HCT116 (cell line): ENCODE measurements at regions not wholly inside any gene's neighbourhood (a gene's known extent, or its start where the extent isn't known, plus 50 kb on each side); places are given as distances from the start of the nearest gene placed in this dataset.

Experiments used
- ATAC-seq: fragments of 200-7000 bp; cut with Tn5 transposase; 2 replicates; pipeline ENCODE4 v1.9.1; 2020; ENCODE audit warnings: mild to moderate bottlenecking, moderate library complexity
- BruUV-seq: library from RNA; stranded (reverse); fragments of 400-500 nt; replicated peaks from 2 replicates; lab custom pipeline; 2021; lab: Mats Ljungman, UMichigan
- CTCF ChIA-PET: fragments of 300-600 bp; sonication (Branson Sonifier 250); formaldehyde crosslinking; loops from one replicate; lab custom pipeline; 2021; ENCODE audit warnings: antibody characterized with exemption; lab: Charles Lee
- POLR2A ChIA-PET: fragments of 300-600, 350-600 bp; sonication (Branson Sonifier 250); formaldehyde crosslinking; loops from one replicate; lab custom pipeline; 2021; ENCODE audit warnings: antibody characterized with exemption; lab: Charles Lee
- RAD21 ChIA-PET, 2 experiments: fragments of 300-600 bp; sonication (Branson Sonifier 250); formaldehyde crosslinking; loops; one replicate each; lab custom pipeline; 2023; ENCODE audit warnings: low total read pairs in 2 of 2; ENCODE audit not compliant: uncharacterized antibody in 2 of 2, unreplicated experiment in 2 of 2, low non-redundant PET in 1 of 2; lab: Charles Lee
- DNase-seq: peaks from one replicate; pipeline ENCODE4 v3.0.0-alpha.2; 2010; ENCODE audit warnings: low read depth, low spot score
- H2AFZ ChIP-seq: fragments of 200-600 bp; shearing (Covaris generic), sonication (generic); 2 replicates; pipeline ENCODE4 v1.6.1; 2017; ENCODE audit warnings: low read depth, mixed run types, mixed read lengths, antibody characterized with exemption, low read length; ENCODE audit not compliant: poor library complexity, severe bottlenecking
- H3K27ac ChIP-seq: 2 replicates; pipeline ENCODE4 v1.5.1; 2012; ENCODE audit warnings: low read depth, low read length
- H3K27me3 ChIP-seq: fragments of 200-600 bp; sonication (generic); 2 replicates; pipeline ENCODE4 v1.6.1; 2016; ENCODE audit warnings: mixed run types, low read length, mixed read lengths; ENCODE audit not compliant: insufficient read depth
- H3K36me3 ChIP-seq, 2 experiments: fragments of 200-500 bp in 1 of 2; fragments of 200-600 bp in 1 of 2; sonication (Bioruptor generic) in 1 of 2; sonication (generic) in 1 of 2; 2 replicates each; pipeline versions ENCODE4 v1.5.1 to v1.6.1; 2014 to 2016; ENCODE audit warnings: low read length in 2 of 2, inconsistent platforms in 1 of 2, mixed read lengths in 1 of 2, mixed run types in 1 of 2; ENCODE audit not compliant: insufficient read depth in 2 of 2, control insufficient read depth in 1 of 2
- H3K4me1 ChIP-seq, 2 experiments: fragments of 200-600 bp in 1 of 2; sonication (generic) in 1 of 2; 2 replicates each; pipeline versions ENCODE4 v1.5.1 to v1.6.1; 2012 to 2017; ENCODE audit warnings: low read length in 2 of 2, inconsistent platforms in 1 of 2, mild to moderate bottlenecking in 1 of 2, mixed read lengths in 1 of 2, mixed run types in 1 of 2, moderate library complexity in 1 of 2; ENCODE audit not compliant: insufficient read depth in 2 of 2, control insufficient read depth in 1 of 2
- H3K4me2 ChIP-seq: fragments of 200-600 bp; sonication (generic); 2 replicates; pipeline ENCODE4 v1.6.1; 2017; ENCODE audit warnings: mixed run types, low read length, mixed read lengths
- H3K4me3 ChIP-seq, 2 experiments: fragments of 200-600 bp in 1 of 2; sonication (generic) in 1 of 2; replicated peaks in 1 of 2; 2 replicates each; pipeline ENCODE4 v1.5.1; 2011 to 2016; ENCODE audit warnings: low read length in 2 of 2, control low read depth in 1 of 2, low read depth in 1 of 2, mild to moderate bottlenecking in 1 of 2, mixed read lengths in 1 of 2, mixed run types in 1 of 2
- H3K79me2 ChIP-seq: fragments of 200-600 bp; sonication (generic); 2 replicates; pipeline ENCODE4 v1.6.1; 2017; ENCODE audit warnings: mild to moderate bottlenecking, mixed run types, low read length, moderate library complexity, mixed read lengths; ENCODE audit not compliant: insufficient read depth
- H3K9ac ChIP-seq: fragments of 200-600 bp; sonication (generic); 2 replicates; pipeline ENCODE4 v1.6.1; 2016; ENCODE audit warnings: low read length, mixed read lengths
- H3K9me2 ChIP-seq: fragments of 200-600 bp; sonication (generic), shearing (Covaris generic); 2 replicates; pipeline ENCODE4 v1.6.1; 2017; ENCODE audit warnings: mixed run types, mild to moderate bottlenecking, moderate library complexity; ENCODE audit not compliant: insufficient read depth
- H3K9me3 ChIP-seq, 2 experiments: fragments of 200-500 bp in 1 of 2; fragments of 200-600 bp in 1 of 2; sonication (Bioruptor generic) in 1 of 2; sonication (generic) in 1 of 2; 2 replicates each; pipeline ENCODE4 v1.6.1; 2014 to 2017; ENCODE audit warnings: low read length in 2 of 2, mixed read lengths in 2 of 2, inconsistent platforms in 1 of 2, low read depth in 1 of 2, mild to moderate bottlenecking in 1 of 2, mixed run types in 1 of 2, moderate library complexity in 1 of 2; ENCODE audit not compliant: control insufficient read depth in 1 of 2, insufficient read depth in 1 of 2
- H4K20me1 ChIP-seq: fragments of 200-600 bp; sonication (generic), shearing (Covaris generic); 2 replicates; pipeline ENCODE4 v1.6.1; 2017; ENCODE audit warnings: mixed run types, mild to moderate bottlenecking, moderate library complexity; ENCODE audit not compliant: insufficient read depth
- ATF3 ChIP-seq: IDR thresholded peaks from 2 replicates; pipeline ENCODE4 v1.6.1; 2012
- CBX3 ChIP-seq: IDR thresholded peaks from 2 replicates; pipeline ENCODE4 v1.6.1; 2012; ENCODE audit warnings: low read depth
- CEBPB ChIP-seq: IDR thresholded peaks from 2 replicates; pipeline ENCODE4 v1.6.1; 2012; ENCODE audit warnings: low read depth
- CTCF ChIP-seq, 3 experiments: fragments of 200-600 bp in 1 of 3; sonication (generic) in 1 of 3; IDR thresholded peaks in 2 of 3; conservative IDR thresholded peaks in 1 of 3; 2 replicates each; pipeline ENCODE4 v1.5.1; 2012 to 2017; ENCODE audit warnings: low read depth in 2 of 3, low read length in 2 of 3, antibody characterized with exemption in 1 of 3, borderline replicate concordance in 1 of 3, control low read depth in 1 of 3, mild to moderate bottlenecking in 1 of 3, mixed read lengths in 1 of 3, mixed run types in 1 of 3, moderate library complexity in 1 of 3; ENCODE audit not compliant: insufficient read depth in 1 of 3
- EGR1 ChIP-seq: IDR thresholded peaks from 2 replicates; pipeline ENCODE4 v1.6.1; 2012; ENCODE audit warnings: low read depth
- ELF1 ChIP-seq: IDR thresholded peaks from 2 replicates; pipeline ENCODE4 v1.6.1; 2012; ENCODE audit warnings: low read depth, borderline replicate concordance
- EZH2phosphoT487 ChIP-seq: fragments of 200-600 bp; IDR thresholded peaks from 2 replicates; pipeline ENCODE4 v1.6.1; 2018; ENCODE audit warnings: antibody characterized with exemption, borderline replicate concordance
- FOSL1 ChIP-seq: IDR thresholded peaks from 2 replicates; pipeline ENCODE4 v1.6.1; 2012; ENCODE audit warnings: low read depth
- JUND ChIP-seq: IDR thresholded peaks from 2 replicates; pipeline ENCODE4 v1.6.1; 2012
- POLR2AphosphoS5 ChIP-seq: IDR thresholded peaks from 2 replicates; pipeline ENCODE4 v1.6.1; 2011; ENCODE audit warnings: mild to moderate bottlenecking, low read depth, low read length, moderate library complexity
- RAD21 ChIP-seq: IDR thresholded peaks from 2 replicates; pipeline ENCODE4 v1.6.1; 2012; ENCODE audit warnings: low read depth, mild to moderate bottlenecking
- SP1 ChIP-seq: IDR thresholded peaks from 2 replicates; pipeline ENCODE4 v1.6.1; 2012; ENCODE audit warnings: low read depth
- YY1 ChIP-seq: IDR thresholded peaks from 2 replicates; pipeline ENCODE4 v1.6.1; 2011; ENCODE audit warnings: low read length, low read depth, moderate library complexity, mild to moderate bottlenecking; ENCODE audit not compliant: insufficient replicate concordance; ENCODE audit errors: extremely low read depth
- ZBTB33 ChIP-seq: IDR thresholded peaks from 2 replicates; pipeline ENCODE4 v1.6.1; 2011; ENCODE audit warnings: mild to moderate bottlenecking, low read length, moderate library complexity; ENCODE audit not compliant: insufficient replicate concordance; ENCODE audit errors: extremely low read depth
- ZFX ChIP-seq: fragments of 450-650 bp; IDR thresholded peaks from 2 replicates; pipeline ENCODE4 v1.6.1; 2017
- ZNF274 ChIP-seq: fragments of 200-500 bp; sonication (Bioruptor generic); IDR thresholded peaks from 2 replicates; pipeline ENCODE4 v1.6.1; 2014; ENCODE audit warnings: mild to moderate bottlenecking, low read depth, low read length, inconsistent platforms
- intact Hi-C: fragments of 100-400 bp; cut with micrococcal nuclease; formaldehyde crosslinking; loops from 2 replicates; pipeline ENCODE4 v1.10.0; 2022
- TF ChIP-seq, protein P1 (sequence below): IDR thresholded peaks from 2 replicates; pipeline ENCODE4 v1.6.1; 2012
- TF ChIP-seq, protein P2 (sequence below): IDR thresholded peaks from 2 replicates; pipeline ENCODE4 v1.6.1; 2012; ENCODE audit warnings: low read depth

GRCh38 chr14:103271189-103271588 is 62.8 kb upstream of the EIF5 start:
- ChIA-PET RAD21 (no interaction called here), CTCF (no interaction called here), POLR2A (no interaction called here)
- Histone ChIP-seq H3K4me1 (no peaks in the 10 kb centered on the region), H3K9me3 (no peaks in the 10 kb centered on the region), H4K20me1 (no peaks in the 10 kb centered on the region), H3K9ac (no peak overlapping the region), H3K36me3 (no peaks in the 10 kb centered on the region), H3K27ac (no peak overlapping the region), H3K79me2 (no peaks in the 10 kb centered on the region), H3K4me3 (no peak overlapping the region), H3K27me3 (no peaks in the 10 kb centered on the region), H3K4me2 (no peak overlapping the region), H3K9me2 (no peaks in the 10 kb centered on the region), H2AFZ (no peak overlapping the region)
- ATAC-seq (no peak), DNase-seq (no peak)
- TF ChIP-seq CBX3: no peak
- TF ChIP-seq ELF1: no peak
- TF ChIP-seq POLR2AphosphoS5: no peak
- no peak for TF ChIP-seq SP1
- no peak for TF ChIP-seq ZFX
- TF ChIP-seq ZBTB33: no peak
- TF ChIP-seq FOSL1: no peak
- no peak for TF ChIP-seq JUND
- TF ChIP-seq CTCF (IDR thresholded peaks at IDR 0.05 in 2 of 3, conservative IDR thresholded peaks at IDR 0.05 in 1 of 3; ENCODE audit: borderline replicate concordance in 1 of 3, insufficient read depth in 1 of 3, low read depth in 2 of 3, low read length in 2 of 3): no peak
- TF ChIP-seq EZH2phosphoT487: no peak
- TF ChIP-seq EGR1: no peak
- no peak for TF ChIP-seq RAD21
- TF ChIP-seq ATF3: no peak
- TF ChIP-seq, protein P1, sequence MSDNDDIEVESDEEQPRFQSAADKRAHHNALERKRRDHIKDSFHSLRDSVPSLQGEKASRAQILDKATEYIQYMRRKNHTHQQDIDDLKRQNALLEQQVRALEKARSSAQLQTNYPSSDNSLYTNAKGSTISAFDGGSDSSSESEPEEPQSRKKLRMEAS: no peak
- TF ChIP-seq, protein P2, sequence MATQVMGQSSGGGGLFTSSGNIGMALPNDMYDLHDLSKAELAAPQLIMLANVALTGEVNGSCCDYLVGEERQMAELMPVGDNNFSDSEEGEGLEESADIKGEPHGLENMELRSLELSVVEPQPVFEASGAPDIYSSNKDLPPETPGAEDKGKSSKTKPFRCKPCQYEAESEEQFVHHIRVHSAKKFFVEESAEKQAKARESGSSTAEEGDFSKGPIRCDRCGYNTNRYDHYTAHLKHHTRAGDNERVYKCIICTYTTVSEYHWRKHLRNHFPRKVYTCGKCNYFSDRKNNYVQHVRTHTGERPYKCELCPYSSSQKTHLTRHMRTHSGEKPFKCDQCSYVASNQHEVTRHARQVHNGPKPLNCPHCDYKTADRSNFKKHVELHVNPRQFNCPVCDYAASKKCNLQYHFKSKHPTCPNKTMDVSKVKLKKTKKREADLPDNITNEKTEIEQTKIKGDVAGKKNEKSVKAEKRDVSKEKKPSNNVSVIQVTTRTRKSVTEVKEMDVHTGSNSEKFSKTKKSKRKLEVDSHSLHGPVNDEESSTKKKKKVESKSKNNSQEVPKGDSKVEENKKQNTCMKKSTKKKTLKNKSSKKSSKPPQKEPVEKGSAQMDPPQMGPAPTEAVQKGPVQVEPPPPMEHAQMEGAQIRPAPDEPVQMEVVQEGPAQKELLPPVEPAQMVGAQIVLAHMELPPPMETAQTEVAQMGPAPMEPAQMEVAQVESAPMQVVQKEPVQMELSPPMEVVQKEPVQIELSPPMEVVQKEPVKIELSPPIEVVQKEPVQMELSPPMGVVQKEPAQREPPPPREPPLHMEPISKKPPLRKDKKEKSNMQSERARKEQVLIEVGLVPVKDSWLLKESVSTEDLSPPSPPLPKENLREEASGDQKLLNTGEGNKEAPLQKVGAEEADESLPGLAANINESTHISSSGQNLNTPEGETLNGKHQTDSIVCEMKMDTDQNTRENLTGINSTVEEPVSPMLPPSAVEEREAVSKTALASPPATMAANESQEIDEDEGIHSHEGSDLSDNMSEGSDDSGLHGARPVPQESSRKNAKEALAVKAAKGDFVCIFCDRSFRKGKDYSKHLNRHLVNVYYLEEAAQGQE: no peak
- TF ChIP-seq CEBPB: no peak
- no peak for TF ChIP-seq YY1
- TF ChIP-seq ZNF274: no peak
- BruUV-seq: no TSS peak
- intact Hi-C loops: no loop called here
